HG03571 (cell line): ENCODE measurements at regions not wholly inside any gene's neighbourhood (a gene's known extent, or its start where the extent isn't known, plus 50 kb on each side); places are given as distances from the start of the nearest gene placed in this dataset.

Experiments
- ATAC-seq: cut with Tn5 transposase; IDR thresholded peaks from one replicate; pipeline ENCODE4 v1.9.1; 2021; ENCODE audit not compliant: unreplicated experiment

DNA sequence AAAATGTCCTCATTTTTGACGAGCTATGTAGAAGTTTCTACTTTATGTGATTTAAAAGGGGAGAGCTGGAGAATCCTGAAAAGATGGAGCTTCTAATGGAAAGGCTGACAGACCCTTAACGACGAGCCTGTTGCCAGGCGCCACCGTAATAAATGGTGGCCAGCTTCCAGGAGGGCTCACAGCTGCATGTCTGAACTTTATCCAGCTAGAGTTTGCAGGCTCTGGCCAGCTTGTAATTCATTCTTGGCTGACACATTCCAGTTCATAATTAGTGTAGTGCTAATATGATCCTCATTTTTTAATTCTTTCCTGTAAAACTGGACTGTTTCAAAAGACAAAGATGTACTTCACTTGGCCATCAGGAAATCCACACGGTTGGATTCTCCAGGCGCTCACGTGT lies 246.7 kb downstream of the GAS1 start:
- ATAC-seq, result no peak

DNA sequence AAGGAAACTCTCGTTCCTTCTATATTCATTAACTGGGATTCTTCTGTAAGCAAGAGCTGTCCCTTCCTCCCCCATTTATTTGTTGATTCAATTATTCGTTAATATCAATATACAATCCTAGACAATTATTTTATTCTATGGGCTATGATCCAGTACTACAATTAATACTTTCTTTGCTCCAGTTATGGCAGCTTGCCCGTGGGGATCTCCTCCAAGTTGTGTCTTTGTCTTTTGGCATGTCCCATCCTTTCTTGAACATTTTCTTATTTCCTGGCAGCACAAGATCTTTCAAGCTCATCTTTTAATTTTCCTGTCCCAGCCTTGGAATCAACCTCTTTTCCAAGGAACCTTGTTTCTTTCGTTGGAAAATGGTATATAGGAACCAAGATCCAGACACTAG lies 249.3 kb downstream of the GAS1 start:
- ATAC-seq, result no peak

GRCh38 chr9:86697213-86697612 lies 250.1 kb downstream of the GAS1 start:
- no peak for ATAC-seq

- no peak for ATAC-seq
Measured at GRCh38 chr9:86695910-86696424, 251.3 kb downstream of the GAS1 start.

GRCh38 chr9:86690034-86690433 lies 257.3 kb downstream of the GAS1 start:
- ATAC-seq, result no peak

DNA sequence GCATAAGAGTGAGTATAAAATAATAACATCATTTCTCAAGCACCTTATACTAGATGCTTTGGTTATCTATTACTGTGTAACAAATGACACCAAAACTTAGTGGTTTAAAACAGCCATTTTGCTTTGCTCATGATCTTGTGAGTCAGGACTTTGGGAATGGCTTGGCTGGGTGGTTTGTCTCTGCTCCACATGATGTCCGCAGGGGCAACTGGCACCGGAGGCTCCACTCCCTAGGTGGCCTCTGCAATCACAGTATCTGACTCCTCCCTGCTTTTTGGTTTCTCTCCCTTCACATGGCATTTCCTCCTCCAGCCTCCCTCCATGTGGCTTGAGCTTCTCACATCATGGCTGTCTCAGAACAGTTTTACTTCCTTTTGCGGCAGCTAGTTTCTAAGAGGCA lies 259.5 kb downstream of the GAS1 start:
- no peak for ATAC-seq

DNA sequence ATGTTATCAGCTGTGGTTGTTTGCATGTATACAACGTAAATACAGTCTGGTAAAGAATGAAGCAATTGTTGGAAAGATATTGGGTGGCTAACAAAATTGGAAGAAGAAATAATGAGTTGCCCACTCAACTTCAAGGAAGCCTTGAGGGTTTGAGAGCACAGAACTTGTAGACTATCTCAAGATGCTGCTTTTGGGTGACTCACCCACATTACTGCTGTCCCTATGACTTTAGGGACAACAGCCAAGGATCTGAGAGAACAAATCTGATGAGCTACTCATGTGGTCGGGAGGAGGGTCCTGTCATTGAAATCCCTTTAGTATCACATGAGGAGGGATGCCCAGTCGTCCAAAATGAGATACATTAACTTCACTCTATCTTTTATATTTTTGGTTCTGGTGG lies 261.8 kb downstream of the GAS1 start:
- no peak for ATAC-seq

- ATAC-seq, result no peak
Measured at GRCh38 chr9:86684148-86684547, 263.2 kb downstream of the GAS1 start.

DNA sequence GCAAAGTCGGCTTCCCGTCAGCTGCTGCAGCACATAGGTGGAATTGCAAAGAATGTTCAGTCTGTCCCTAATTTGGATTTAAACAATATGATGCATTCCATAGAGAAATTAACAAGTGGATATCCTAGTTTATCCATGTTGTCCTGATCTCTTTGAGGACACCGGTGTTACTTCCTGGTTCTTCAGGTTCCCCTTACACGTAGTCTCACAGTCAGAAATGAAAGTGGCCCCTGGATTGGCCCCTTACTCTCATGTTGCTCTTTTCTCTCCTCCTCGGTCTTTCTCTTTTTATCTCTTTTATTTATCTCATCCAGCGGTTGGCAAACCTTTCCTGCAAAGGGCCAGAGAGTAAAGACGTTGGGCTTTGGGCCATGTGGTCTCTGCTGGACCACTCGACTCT lies 265.1 kb downstream of the GAS1 start:
- ATAC-seq, result no peak

- no peak for ATAC-seq
Measured at GRCh38 chr9:86679909-86680308, 267.4 kb downstream of the GAS1 start.

- no peak for ATAC-seq
Measured at GRCh38 chr9:86676396-86676795, 270.9 kb downstream of the GAS1 start.

DNA sequence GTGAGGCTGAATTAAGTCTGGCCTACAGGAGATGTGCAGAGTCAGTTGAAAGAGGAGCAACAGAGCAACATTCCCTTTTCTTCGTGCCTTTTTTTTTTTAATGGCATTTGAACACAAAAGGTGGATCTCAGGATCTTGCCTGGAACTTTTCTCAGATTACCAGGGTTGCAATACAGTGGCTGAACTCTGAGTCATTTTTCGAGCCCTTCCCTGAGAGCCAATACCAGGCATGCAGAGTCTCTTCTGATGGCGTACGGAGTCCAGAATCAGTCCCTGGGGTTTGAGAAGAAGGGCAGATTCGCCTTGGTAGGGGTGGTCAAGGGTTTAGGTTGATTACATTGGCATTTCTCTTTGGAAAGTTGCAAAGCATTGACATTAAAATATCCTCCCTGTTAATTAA lies 271.5 kb downstream of the GAS1 start:
- ATAC-seq, result no peak

GRCh38 chr9:86674487-86674886 lies 272.8 kb downstream of the GAS1 start:
- ATAC-seq, result no peak

DNA sequence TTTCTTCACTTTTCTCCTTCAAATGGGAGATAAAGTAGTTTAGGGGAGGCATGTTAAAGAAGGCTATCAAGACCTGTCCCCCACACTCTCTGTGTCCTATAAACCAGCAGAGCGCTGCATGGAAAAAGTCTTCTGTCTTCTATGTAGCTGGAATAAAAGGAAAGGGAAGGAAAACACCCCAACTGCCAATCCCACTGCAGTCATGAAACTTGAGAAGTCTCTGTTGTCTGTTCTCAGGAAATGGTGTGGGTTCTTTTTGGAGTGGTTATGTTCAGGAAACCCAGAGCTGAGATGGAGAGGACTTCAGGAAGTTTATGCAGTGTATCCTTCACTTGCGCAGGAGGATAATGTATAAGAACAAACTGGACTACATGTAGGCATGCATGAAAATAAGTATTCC lies 274.3 kb downstream of the GAS1 start:
- no peak for ATAC-seq

DNA sequence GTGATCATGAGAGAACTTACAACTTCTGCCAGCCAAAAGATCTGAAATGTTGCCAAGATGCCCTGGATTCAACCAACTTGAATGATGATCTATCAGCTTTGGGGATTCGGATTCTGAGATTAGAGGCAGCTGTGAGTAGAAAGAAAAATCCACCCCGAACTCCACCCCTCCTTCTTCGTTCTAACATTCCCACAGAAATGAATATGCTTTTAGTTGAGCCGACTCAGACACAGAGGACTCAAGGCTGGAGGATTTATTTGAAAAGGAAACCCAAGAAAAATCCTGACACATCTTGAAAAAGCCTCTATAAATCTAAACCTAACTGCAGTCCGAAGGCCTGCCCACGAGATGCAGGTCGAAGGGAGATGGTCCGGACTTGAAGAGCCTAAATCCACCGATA lies 275.0 kb downstream of the GAS1 start:
- ATAC-seq, result no peak

GRCh38 chr9:86671018-86671417 lies 276.3 kb downstream of the GAS1 start:
- ATAC-seq, result no peak

DNA sequence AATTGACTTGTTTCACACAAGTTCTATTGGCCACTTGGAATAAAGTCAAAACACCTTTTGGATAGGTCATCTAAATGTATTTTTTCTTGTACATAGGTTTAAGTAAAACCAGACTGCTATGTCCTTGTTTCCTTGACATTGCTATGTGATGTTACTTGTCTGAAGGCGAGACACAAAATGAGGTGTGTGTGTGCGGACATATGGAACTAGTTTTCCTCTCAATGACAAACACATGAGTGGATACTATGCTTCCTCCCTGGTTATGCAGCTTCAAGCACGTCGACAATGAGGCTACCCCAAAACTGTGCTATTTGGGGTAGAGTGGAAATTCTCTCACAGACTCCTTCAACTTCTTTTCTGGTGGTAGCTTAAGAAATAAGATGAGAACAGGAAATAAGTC lies 276.8 kb downstream of the GAS1 start:
- no peak for ATAC-seq

GRCh38 chr9:86670076-86670475 lies 277.2 kb downstream of the GAS1 start:
- ATAC-seq, result no peak

DNA sequence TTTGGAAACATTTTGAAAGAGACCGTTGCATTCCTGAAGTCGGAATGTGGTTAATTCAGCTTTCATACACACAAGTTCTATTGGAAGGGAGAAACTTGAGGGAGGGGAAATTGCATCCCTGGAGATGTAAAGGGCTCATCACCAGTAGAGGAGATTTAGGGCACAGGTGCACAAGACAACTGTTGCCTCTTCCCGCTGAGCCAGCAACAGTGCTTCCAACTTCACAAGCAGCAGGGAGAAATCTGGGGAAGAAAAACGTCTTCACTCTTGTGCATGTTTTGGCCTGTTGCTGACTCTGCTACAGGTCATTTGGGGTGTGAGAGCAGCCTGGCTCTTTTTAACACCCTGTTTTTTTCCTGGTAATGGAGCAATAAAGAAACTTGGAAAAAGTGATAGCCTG lies 277.9 kb downstream of the GAS1 start:
- ATAC-seq, result no peak

DNA sequence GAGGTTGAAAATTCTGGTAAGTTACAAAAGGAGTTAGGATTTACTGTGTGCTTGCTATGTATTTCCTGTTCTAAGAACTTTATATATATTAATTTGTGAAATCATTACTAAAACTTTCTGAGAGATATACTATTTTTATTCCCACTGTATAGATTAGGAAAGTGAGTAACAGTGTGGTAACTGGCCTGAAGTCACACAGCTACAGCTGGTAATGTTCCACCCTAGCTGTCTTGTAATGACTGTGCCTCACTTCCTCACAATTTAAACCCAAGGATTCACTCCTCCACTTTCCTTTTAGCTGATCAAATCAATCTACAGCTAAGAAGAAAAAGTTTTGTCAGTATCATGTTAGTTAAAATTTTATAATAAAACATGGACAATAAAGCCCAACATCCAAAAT lies 278.8 kb downstream of the GAS1 start:
- ATAC-seq, result no peak

DNA sequence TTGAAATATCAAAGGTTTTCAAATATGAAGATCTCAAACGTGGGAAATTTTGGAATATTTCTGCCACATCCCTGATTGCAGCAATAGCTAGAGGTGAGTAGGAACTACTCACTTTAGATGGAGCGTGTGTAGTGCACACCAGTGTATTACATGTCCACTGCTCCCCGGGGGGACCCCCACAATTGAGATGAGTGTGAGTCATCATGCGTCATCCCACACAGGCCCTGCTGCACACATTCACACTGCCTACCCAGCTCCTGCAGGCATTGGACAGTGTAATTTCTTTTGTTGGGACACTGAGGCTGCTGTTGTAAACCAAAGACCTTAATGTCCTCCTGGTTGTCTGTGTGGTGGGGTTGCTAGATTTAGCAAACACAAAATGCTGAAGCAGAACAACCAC lies 280.0 kb downstream of the GAS1 start:
- no peak for ATAC-seq

- no peak for ATAC-seq
Measured at GRCh38 chr9:86665416-86665815, 281.9 kb downstream of the GAS1 start.

DNA sequence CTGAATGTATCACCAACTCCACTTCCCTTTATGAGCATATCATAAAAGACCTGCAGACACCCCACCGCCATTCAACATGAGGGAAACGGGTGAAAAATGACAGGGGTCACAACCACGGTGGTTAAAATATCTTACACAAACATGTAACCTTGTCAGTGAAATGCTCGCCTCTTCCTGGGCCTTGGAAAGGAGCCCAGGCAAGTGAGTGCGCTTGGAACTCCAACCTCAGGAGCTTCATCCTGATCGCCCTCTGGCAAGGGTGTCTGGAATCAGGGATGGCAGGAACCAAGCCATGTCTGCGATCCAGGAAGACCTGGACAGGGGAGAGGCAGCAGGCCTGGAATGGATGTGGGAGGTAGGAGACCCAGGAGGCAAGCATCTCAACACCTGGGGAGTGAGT lies 282.7 kb downstream of the GAS1 start:
- ATAC-seq, result no peak

GRCh38 chr9:86663905-86664304 lies 283.4 kb downstream of the GAS1 start:
- ATAC-seq, result no peak
